Muscle layer of duodenum (tissue), 2 donors: ENCODE measurements at regions not wholly inside any gene's neighbourhood (a gene's known extent, or its start where the extent isn't known, plus 50 kb on each side); places are given as distances from the start of the nearest gene placed in this dataset.
"Not testable (repeated sequence)": the region's sequence is repeated elsewhere in the genome, so short reads cannot be mapped to it uniquely, and the experiment has no call there.

ENCODE experiments used
- H3K27ac ChIP-seq: one replicate; pipeline ENCODE4 v1.7.0; 2013; ENCODE audit warnings: mild to moderate bottlenecking, low read length
- H3K27me3 ChIP-seq: one replicate; pipeline ENCODE4 v1.7.0; 2013; ENCODE audit warnings: low read depth, mild to moderate bottlenecking, control low read depth, low read length
- H3K36me3 ChIP-seq, 2 donors: one replicate each; pipeline ENCODE4 v1.7.0; 2013; ENCODE audit warnings: low read length in 2 of 2, control low read depth in 1 of 2, mild to moderate bottlenecking in 1 of 2; ENCODE audit not compliant: insufficient read depth in 2 of 2, control insufficient read depth in 1 of 2
- H3K4me1 ChIP-seq, 2 donors: one replicate each; pipeline ENCODE4 v1.7.0; 2013; ENCODE audit warnings: low read length in 2 of 2, mild to moderate bottlenecking in 2 of 2, control low read depth in 1 of 2, moderate library complexity in 1 of 2; ENCODE audit not compliant: insufficient read depth in 2 of 2, control insufficient read depth in 1 of 2
- H3K4me3 ChIP-seq, 2 donors: one replicate each; pipeline ENCODE4 v1.7.0; 2013; ENCODE audit warnings: low read length in 2 of 2, low read depth in 1 of 2, mild to moderate bottlenecking in 1 of 2
- H3K9me3 ChIP-seq, 2 donors: one replicate each; pipeline ENCODE4 v1.7.0; 2013; ENCODE audit warnings: low read length in 2 of 2, control low read depth in 1 of 2, mild to moderate bottlenecking in 1 of 2; ENCODE audit not compliant: control insufficient read depth in 1 of 2
- donor health status: healthy.

DNA sequence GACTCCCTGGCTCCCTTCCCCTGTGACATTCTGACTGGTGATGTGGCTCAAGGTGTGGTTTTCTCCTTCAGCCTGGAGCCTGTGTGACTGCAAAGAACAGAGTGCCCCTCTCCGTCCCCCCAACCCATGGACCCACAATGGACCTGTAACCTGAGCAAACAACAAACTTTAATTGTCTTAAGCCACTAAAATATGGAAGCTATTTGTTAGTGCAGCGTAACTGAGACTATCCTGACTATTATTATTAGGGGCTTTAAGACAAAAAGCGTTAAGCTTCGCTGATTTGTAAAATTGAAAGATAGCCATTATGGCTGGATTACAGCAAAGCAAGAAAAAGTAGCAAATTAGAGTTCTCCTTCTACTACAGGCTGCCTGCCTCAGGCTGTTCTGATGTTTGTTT lies 426.9 kb downstream of the STK39 start:
- H3K27ac ChIP-seq, result no peak overlapping the region
- H3K4me1 ChIP-seq, result no peaks in the 10 kb centered on the region
- no peaks in the 10 kb centered on the region for H3K36me3 ChIP-seq
- H3K4me3 ChIP-seq, result no peak overlapping the region
- H3K9me3 ChIP-seq, result no peaks in the 10 kb centered on the region
- no peaks in the 10 kb centered on the region for H3K27me3 ChIP-seq

DNA sequence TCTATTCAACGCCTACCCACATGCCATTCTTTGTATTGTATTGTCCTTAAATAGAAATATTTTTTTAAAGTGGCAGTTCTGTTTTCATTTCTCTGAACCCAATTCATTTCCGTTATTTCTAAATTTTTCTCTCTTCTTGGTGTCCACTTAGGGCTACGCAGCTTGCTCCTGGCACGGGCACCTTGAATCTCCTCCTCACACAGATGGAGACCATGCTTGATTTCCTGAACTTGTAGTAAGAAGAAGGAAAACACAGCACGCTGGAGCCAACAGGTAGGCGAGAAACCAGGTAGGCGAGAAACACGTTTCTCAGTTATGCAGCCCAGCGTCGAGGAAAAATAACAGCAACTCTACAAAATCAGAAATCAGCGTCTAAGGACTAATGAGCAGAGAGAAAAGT lies 428.9 kb downstream of the STK39 start:
- no peaks in the 10 kb centered on the region for H3K9me3 ChIP-seq
- no peaks in the 10 kb centered on the region for H3K27me3 ChIP-seq
- H3K36me3 ChIP-seq, result no peaks in the 10 kb centered on the region
- H3K4me3 ChIP-seq, result no peak overlapping the region
- no peak overlapping the region for H3K27ac ChIP-seq
- H3K4me1 ChIP-seq, result no peaks in the 10 kb centered on the region

DNA sequence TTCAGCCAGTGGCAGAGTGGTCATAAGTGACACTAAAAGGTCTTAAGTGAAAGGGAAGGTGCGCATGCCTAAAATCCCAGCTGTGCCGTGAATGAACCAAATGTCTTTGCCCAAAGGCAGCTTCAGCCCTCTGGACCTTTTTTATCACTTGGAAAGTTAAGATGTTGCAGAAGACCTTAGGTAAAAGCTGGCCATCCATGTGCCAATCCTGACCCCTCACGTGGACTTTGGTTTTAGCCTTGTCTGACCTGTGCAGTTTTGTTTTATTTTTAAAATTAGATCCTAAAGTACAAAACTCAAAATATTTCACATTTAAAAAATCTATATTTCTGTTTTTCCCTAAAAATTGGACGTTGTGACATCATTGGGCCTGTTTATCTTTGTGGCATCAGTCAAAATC lies 429.5 kb downstream of the STK39 start:
- Histone ChIP-seq H3K36me3 (no peaks in the 10 kb centered on the region), H3K4me3 (no peak overlapping the region), H3K9me3 (no peaks in the 10 kb centered on the region), H3K27ac (no peak overlapping the region), H3K27me3 (no peaks in the 10 kb centered on the region), H3K4me1 (no peaks in the 10 kb centered on the region)

DNA sequence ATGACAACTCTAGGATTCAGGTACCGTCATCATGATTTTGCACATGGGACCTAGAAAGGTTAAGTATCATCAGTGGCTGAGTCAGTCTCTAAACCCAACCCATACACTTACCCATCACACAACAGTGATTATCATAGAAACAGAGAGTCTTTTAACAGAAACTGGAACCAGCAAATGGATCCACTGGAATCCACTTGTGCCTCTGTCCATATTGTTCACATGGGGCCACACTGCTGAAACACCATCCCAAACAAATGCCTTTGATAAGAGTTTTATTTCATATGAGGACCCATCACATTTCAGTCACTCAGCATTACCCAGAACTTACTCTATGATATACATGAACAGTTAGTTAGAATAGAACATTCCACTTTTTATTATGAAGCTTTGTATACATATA lies 430.0 kb downstream of the STK39 start:
- Histone ChIP-seq H3K27me3 (no peaks in the 10 kb centered on the region), H3K4me3 (no peak overlapping the region), H3K4me1 (no peaks in the 10 kb centered on the region), H3K27ac (no peak overlapping the region), H3K36me3 (no peaks in the 10 kb centered on the region), H3K9me3 (no peaks in the 10 kb centered on the region)

DNA sequence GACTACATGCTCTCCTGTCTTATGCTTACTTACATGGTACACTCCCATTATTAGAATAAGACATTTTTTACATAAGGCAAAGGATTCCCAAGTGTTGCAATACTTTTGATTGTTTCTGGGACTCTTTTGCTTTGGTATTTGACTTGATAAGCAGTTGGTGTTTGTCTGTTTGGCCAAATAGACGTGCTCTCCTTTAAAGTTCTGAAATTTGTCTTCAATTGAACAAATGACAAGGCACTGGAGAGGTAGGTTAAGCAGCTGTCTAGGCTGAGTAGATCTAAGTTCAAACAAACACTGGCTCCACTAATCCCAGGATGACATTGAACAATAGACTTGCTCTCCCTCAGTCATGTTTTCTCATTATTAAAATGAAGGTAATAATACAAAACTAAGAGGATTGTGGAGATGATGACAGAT lies 430.5 kb downstream of the STK39 start:
- H3K4me1 ChIP-seq, result no peaks in the 10 kb centered on the region
- H3K4me3 ChIP-seq, result no peak overlapping the region
- H3K36me3 ChIP-seq, result no peaks in the 10 kb centered on the region
- no peaks in the 10 kb centered on the region for H3K27me3 ChIP-seq
- H3K9me3 ChIP-seq, result no peaks in the 10 kb centered on the region
- no peak overlapping the region for H3K27ac ChIP-seq

DNA sequence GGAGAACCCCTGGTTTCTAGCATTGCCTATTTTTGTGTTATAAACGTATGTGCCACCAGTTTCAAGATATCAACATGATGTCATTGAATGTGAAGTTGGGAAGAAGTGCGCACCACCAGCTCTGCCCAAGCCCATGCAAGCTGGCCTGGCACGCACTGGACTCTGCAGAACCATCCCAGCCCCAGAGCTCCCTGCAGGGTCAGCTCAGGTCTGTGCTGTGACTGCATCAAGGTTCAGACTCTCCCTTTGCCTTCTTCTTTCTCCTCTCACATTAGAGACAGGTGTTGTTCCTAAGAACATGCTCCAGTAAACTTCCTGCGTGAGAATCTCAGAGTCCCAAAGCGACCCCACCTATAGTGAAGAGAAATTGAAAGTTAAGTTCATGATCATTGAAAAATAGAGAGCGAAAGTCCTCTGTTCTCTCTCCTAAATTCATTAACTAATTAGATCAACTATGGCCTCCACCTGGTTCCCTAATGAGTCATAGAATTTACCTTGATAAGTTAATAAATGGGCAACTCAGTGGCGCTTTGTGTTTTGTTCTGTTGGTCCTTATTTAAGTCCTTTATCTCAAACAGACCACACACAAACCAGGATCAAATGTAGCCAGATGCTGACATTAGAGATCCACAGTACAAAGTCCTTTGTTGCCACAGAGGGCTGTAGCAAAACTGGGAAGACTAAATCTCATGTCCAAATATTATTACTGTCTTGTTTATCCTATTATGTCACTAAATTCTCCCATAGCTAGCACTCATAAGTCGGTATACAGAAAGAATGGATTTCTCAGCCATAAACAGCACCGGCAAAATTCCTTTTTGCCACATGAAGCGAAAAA lies 432.3 kb downstream of the STK39 start:
- no peaks in the 10 kb centered on the region for H3K27me3 ChIP-seq
- H3K36me3 ChIP-seq, result no peaks in the 10 kb centered on the region
- H3K4me3 ChIP-seq, result no peak overlapping the region
- no peaks in the 10 kb centered on the region for H3K9me3 ChIP-seq
- no peak overlapping the region for H3K27ac ChIP-seq
- H3K4me1 ChIP-seq, result no peaks in the 10 kb centered on the region

DNA sequence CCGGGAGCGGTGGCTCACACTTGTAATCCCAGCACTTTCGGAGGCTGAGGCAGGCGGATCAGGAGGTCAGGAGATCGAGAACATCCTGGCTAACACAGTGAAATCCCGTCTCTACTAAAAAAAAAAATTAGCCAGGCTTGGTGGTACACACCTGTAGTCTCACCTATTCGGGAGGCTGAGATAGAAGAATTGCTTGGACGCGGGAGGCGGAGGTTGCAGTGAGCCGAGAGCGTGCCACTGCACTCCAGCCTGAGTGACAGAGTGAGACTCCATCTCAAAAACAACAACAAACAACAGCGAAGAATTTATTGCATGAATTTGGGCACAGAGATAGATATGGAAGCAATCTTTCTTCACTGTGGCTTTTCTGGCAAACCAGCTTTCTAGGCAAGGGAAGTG lies 432.9 kb downstream of the STK39 start:
- not testable (repeated sequence) for H3K36me3 ChIP-seq, H3K27me3 ChIP-seq, H3K9me3 ChIP-seq, H3K4me1 ChIP-seq, H3K27ac ChIP-seq, H3K4me3 ChIP-seq

DNA sequence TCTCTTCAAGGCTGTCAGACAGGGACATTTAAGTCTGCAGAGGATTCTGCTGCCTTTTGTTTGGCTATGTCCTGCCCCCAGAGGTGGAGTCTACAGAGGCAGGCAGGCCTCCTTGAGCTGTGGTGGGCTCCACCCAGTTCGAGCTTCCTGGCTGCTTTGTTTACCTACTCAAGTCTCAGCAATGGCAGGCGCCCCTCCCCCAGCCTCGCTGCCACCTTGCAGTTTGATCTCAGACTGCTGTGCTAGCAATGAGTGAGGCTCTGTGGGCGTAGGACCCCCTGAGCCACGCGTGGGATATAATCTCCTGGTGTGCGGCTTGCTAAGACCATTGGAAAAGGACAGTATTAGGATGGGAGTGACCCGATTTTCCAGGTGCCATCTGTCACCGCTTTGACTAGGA lies 437.6 kb downstream of the STK39 start:
- H3K27ac ChIP-seq, H3K27me3 ChIP-seq, H3K36me3 ChIP-seq, H3K9me3 ChIP-seq, H3K4me3 ChIP-seq, H3K4me1 ChIP-seq: not testable (repeated sequence)

DNA sequence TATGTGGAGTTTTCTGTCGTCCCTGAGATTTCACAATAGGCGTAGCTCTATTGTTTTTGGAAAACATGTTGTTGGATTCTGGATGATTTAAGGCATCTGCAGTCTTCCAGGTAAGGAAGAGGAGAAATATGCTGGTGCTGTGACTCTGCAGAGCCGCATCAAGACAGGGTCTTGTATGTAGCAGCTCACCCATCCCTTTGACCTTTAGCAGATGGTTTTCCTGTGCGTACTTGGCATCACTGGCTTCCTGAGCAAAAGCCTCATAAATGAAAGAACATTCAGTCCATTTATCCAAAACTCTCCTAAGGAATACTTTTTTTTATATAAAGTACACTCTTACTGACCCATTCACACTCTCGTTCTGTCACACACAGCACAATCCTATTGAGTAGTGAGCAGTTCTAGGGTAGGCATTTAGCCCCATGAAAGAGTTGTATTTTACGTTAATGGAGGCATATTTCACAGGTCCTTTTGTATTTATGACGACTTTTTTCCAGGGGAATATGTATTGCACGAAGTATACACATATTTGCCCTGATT lies 443.9 kb downstream of the STK39 start:
- Histone ChIP-seq H3K9me3 (no peaks in the 10 kb centered on the region), H3K36me3 (no peaks in the 10 kb centered on the region), H3K27me3 (no peaks in the 10 kb centered on the region), H3K4me1 (no peaks in the 10 kb centered on the region), H3K4me3 (no peak overlapping the region), H3K27ac (no peak overlapping the region)

DNA sequence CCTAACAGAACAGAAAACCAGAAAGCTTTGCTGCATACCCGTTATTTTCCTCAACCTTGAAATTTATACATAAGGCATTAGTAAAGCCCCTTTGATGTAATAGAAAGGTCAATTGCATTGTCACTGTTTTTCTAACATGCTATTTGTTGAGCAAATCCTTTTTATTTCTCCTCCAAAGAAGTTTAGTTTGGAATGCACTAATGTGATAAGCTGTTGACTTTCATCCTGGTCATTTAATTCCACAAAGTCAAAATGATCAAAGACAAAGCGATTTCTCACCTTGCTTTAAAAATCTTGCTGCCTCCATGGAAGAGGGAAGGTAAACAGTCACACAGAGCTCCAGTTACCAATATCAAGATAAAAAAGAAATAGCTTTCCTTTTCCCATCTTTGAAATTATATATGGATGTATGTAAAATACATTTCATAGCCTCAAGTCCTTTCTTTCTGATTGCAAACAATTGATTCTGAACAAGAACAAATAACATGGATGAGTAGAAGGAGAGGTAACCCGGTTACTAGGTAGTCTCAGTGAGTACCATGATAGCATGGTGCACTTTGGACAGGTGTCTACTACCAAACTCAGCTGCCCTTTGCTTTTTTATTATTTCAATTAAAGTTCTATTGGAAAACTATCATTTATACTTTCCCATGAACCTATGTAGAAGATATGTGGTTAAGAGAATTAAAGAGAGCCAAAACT lies 452.7 kb downstream of the STK39 start:
- no peak overlapping the region for H3K27ac ChIP-seq
- H3K27me3 ChIP-seq, result no peaks in the 10 kb centered on the region
- H3K4me3 ChIP-seq, result no peak overlapping the region
- no peaks in the 10 kb centered on the region for H3K4me1 ChIP-seq
- no peaks in the 10 kb centered on the region for H3K36me3 ChIP-seq
- H3K9me3 ChIP-seq, result no peaks in the 10 kb centered on the region

DNA sequence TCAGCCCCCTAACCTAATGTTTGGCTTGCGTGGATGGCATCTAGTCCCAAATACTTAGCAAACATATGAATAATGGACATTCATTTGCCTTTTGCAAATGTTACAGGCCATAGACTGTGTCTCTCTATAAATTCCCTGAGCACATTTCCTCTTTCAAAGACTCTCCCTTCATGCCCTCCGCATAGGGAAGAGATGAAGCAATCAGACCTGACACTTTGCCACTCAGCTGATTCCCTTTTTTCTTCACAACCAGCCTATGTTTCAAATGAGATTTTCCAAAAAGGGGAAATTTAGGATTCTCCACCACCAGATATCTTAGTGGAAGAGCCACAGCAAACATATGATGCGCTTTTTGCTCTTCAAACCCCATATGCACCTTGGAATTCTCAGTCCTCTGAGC lies 453.7 kb downstream of the STK39 start:
- H3K27me3 ChIP-seq, result no peaks in the 10 kb centered on the region
- H3K9me3 ChIP-seq, result no peaks in the 10 kb centered on the region
- H3K36me3 ChIP-seq, result no peaks in the 10 kb centered on the region
- no peak overlapping the region for H3K4me3 ChIP-seq
- H3K27ac ChIP-seq, result no peak overlapping the region
- no peaks in the 10 kb centered on the region for H3K4me1 ChIP-seq
